NT2/D1 (cell line): ENCODE measurements at regions not wholly inside any gene's neighbourhood (a gene's known extent, or its start where the extent isn't known, plus 50 kb on each side); places are given as distances from the start of the nearest gene placed in this dataset.

Experiments used
- YY1 ChIP-seq: IDR thresholded peaks from 2 replicates; pipeline ENCODE4 v1.6.1; 2011; ENCODE audit not compliant: insufficient read length, insufficient read depth
- ZNF274 ChIP-seq: IDR thresholded peaks from 2 replicates; pipeline ENCODE4 v1.6.1; 2011; ENCODE audit warnings: mild to moderate bottlenecking, low read depth, low read length

DNA sequence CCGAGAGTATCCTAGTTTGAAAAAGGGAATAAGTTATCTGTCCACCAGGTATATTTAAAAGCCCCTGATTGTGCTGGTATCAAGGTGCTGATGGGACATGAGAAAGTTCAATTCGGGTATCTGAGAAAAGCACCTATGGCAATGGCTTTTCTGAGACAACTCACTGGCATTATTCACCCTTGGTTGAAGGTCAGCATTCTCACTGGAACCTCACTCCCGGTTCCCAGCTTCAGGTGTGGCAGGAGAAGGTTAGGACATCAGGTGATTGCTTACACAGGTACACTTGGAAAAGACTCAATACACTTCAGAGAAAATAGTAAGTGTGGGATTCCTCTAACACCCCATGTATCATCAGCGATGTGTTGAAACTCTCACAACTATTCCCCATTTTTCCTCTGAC is 643.1 kb downstream of the INHBA start:
- TF ChIP-seq ZNF274 (no peak), YY1 (no peak)
